ENCODE measurements at regions not wholly inside any gene's neighbourhood (a gene's known extent, or its start where the extent isn't known, plus 50 kb on each side); places are given as distances from the start of the nearest gene placed in this dataset.

GRCh38 chr5:91851670-91852069, 468.6 kb upstream of the ARRDC3 start:
- Histone ChIP-seq H3K36me3 (ENCODE audit: control insufficient read depth in 2 of 2, extremely low read depth in 1 of 2, insufficient read depth in 2 of 2, low read length in 2 of 2) (no peaks in the 10 kb centered on the region), H3K27ac (ENCODE audit: insufficient read depth, low read depth, low read length) (no peak overlapping the region), H3K9ac (replicated peaks; ENCODE audit: extremely low read depth, insufficient read depth, low read length) (no peak overlapping the region), H3K4me3 (replicated peaks in 1 of 3; ENCODE audit: insufficient read depth in 1 of 3, low read depth in 1 of 3, low read length in 3 of 3) (no peak overlapping the region), H3K4me2 (ENCODE audit: insufficient read depth, low read length) (no peak overlapping the region), H3K4me1 (ENCODE audit: control insufficient read depth, extremely low read depth, insufficient read depth, low read length) (no peaks in the 10 kb centered on the region), H2AFZ (ENCODE audit: low read depth, low read length) (no peak overlapping the region), H4K20me1 (replicated peaks; ENCODE audit: control insufficient read depth, extremely low read depth, insufficient read depth, low read length) (no peaks in the 10 kb centered on the region), H3K79me2 (ENCODE audit: control insufficient read depth, insufficient read depth, low read length) (no peaks in the 10 kb centered on the region), H3K9me1 (replicated peaks; ENCODE audit: control insufficient read depth, extremely low read depth, insufficient read depth, low read length) (no peaks in the 10 kb centered on the region), H3K9me3 (replicated peaks; ENCODE audit: control insufficient read depth, insufficient read depth, low read length) (no peaks in the 10 kb centered on the region), H3K27me3 (ENCODE audit: control insufficient read depth in 2 of 2, insufficient read depth in 2 of 2, low read length in 2 of 2) (no peaks in the 10 kb centered on the region)
- no TSS peak for BruUV-seq (replicated peaks)
- DNase-seq (ENCODE audit: low read depth, low spot score), result no peak
- POLR2A ChIA-PET, result no interaction called here
- FAIRE-seq, result no peak
- TF ChIP-seq, protein P1, sequence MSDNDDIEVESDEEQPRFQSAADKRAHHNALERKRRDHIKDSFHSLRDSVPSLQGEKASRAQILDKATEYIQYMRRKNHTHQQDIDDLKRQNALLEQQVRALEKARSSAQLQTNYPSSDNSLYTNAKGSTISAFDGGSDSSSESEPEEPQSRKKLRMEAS (IDR thresholded peaks at IDR 0.05; ENCODE audit: insufficient read depth, insufficient read length), result no peak
- TF ChIP-seq GATA2 (IDR thresholded peaks at IDR 0.05; ENCODE audit: insufficient read depth, insufficient read length, low read depth, low read length) (no peak), MYC (IDR thresholded peaks at IDR 0.05; ENCODE audit: low read depth, low read length) (no peak), JUN (IDR thresholded peaks at IDR 0.05; ENCODE audit: borderline replicate concordance, insufficient read depth, insufficient read length, low read depth) (no peak), EZH2 (IDR thresholded peaks at IDR 0.05; ENCODE audit: borderline replicate concordance, low read depth, low read length, severe bottlenecking) (no peak), FOS (IDR thresholded peaks at IDR 0.05; ENCODE audit: borderline replicate concordance, insufficient read depth, low read length) (no peak), POLR2A (IDR thresholded peaks at IDR 0.05; ENCODE audit: low read depth, low read length) (no peak)
- TF ChIP-seq, protein P2, sequence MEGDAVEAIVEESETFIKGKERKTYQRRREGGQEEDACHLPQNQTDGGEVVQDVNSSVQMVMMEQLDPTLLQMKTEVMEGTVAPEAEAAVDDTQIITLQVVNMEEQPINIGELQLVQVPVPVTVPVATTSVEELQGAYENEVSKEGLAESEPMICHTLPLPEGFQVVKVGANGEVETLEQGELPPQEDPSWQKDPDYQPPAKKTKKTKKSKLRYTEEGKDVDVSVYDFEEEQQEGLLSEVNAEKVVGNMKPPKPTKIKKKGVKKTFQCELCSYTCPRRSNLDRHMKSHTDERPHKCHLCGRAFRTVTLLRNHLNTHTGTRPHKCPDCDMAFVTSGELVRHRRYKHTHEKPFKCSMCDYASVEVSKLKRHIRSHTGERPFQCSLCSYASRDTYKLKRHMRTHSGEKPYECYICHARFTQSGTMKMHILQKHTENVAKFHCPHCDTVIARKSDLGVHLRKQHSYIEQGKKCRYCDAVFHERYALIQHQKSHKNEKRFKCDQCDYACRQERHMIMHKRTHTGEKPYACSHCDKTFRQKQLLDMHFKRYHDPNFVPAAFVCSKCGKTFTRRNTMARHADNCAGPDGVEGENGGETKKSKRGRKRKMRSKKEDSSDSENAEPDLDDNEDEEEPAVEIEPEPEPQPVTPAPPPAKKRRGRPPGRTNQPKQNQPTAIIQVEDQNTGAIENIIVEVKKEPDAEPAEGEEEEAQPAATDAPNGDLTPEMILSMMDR (IDR thresholded peaks at IDR 0.05; ENCODE audit: extremely low read depth in 1 of 2, insufficient read depth in 1 of 2, low read depth in 1 of 2, low read length in 2 of 2), result no peak
- dilution Hi-C loops (cut with MboI; ENCODE audit: extremely low pct_ligation_motif_present, low sequenced_read_pairs), result no loop called here
- intact Hi-C loops (cut with micrococcal nuclease), result no loop called here
- CTCF ChIA-PET, result no interaction called here

All from endothelial cell of umbilical vein (primary cell).